Stimulated activated CD4-positive, alpha-beta T cell treated with anti-CD3 and anti-CD28 coated beads, TNF-alpha, amount 100 ng/mL, for 4 hours (primary cell): ENCODE measurements at regions not wholly inside any gene's neighbourhood (a gene's known extent, or its start where the extent isn't known, plus 50 kb on each side); places are given as distances from the start of the nearest gene placed in this dataset.

Source experiments
- DNase-seq, 3 experiments: peaks; one replicate each; pipeline ENCODE4 v3.0.0-alpha.2; 2020; ENCODE audit warnings: low read depth in 3 of 3

DNA sequence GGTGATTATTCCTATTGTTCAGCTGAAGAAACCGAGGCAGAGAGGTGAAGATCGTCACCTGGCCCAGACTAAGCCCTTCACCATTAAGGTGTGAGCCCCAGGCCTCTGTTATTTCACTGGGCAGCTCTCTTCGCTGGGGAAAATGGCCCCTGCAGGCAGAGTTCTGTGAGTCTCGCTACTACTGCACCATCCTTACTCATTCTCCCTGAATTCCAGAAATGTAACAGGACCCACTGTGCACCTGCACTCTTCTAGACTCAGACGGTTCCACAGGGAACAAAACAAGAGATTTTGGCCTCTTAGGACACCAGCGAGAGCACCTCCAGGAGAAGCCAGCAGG lies 147.7 kb upstream of the GLI2 start:
- no peak for DNase-seq

DNA sequence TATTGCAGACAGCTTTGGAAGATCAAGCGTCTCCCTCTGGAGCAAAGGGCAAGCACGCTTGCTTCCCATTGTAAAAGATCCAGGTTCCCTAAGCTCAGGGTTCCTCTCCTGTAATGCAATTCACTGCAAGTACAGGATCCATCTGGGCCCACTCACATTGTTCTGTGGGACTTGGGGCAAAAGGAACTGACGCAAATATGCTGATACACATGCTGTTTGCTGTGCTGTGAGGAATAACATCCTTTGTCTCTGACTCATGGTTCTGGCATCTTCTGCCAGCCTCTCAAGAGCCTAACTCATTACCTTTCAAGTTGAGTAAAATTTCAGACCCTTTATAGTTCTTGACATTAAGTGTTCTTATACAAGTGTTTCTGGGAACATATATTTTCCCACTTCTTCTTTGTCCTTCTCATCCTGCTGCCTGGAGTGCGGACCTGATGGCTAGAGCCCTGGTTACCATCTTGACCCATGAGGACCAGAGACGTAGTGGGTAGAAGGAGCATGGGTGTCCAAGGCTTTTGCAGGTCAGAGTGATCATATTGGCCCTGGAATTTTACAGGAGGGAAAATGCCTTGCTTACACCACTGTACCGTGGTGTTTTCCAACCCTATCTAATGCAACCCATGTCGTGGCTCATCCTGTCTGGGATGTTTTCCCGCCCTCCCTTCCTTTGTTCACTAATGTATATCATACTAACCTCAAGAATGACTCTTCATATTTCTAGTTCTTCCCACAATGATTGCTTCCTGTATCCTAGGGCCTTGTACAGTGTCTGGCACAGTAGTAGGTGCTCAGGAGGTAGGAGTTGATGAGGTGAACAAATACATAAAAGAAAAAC lies 145.7 kb upstream of the GLI2 start:
- DNase-seq: no peak

DNA sequence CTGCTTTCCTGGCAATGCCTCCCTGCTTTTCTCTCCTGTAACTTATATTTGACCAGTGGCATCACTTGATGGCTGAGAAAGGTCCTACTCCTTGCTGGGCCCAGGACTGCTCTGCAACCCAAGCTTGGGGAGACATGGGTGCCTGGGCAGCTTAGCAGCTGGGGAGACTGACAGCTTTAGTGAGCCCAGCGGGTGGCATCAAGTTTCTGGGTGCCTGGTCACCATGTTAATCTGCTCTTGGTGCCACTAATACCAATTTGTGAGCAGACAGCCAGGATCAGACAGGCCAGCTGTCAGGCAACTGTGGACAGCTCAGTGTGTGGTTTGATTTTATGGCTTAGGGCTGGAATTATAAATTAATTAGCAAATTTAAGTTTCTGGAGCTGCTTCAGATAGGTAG lies 144.8 kb upstream of the GLI2 start:
- DNase-seq: no peak

DNA sequence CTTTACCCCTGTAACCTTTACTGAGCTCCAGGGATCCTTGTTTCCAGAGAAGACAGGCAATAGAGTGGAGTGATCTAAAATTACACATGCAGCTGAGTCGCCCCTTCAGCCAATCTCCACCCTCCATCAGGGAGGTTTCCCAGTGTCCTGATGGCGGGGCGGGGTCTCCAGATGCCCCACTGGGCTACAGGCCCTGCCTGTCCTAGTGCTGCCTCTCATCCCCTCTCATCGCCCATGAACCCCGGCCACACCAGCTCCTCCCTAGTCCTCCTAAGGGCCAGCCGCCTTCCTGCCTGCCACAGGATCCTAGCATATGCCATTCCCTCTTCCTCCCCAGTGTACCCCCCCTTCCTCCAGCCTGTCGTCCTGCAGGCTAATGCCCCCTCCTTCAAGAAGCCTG lies 144.1 kb upstream of the GLI2 start:
- DNase-seq: no peak

DNA sequence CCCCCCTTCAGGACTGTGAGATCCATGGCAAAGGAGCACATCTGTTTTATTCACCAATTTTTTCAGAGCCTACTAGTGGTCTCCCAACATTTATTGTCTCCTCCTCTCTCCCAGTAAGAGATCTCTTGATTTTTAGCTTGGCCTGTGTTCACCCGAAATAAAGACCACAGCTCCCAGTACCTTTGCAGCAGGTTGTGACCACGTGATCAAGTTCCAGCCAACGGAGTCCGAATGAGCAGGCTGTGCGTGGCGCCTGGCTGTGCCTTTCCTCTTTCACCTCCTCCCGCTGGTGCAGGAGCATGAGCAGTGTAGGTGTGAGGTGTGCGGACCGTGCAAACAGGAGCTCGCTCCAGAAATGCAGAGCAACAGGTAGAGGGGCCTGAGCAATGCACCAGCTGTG lies 143.6 kb upstream of the GLI2 start:
- no peak for DNase-seq

DNA sequence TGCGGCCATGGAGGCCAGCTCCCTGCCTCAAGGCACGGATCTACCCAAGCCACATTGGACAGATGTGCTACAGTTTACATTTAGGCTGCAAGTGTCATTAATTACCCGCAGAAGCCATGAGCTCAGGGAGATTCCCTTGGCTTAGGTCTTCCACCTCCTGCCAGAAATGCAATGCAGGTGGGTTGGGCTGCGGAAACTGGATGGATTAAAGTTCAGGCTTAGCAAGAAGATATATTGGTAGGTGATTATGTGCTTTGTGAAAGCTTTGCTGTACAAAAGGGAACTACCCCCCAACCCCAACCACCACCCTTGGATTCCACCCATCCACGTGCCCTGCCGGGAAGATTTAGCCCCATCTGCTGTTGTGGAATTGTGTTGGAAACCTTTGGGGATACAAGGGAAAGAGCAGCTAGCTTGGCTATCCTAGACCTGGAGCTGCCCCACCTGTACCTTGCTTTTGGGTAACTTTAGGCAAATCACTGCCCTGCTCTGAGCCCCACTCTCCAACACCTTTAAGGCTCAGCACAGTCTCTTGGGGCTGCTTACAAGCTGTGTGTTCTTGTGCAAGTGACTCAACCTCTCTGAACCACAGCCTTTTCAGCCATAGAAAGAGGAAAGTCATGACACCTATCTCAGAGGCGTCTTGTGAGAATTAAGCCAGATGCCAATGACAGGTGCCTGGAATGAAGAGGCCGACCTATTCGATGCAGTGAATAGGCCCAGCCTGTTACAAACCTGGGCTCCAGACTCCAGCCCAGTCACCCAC lies 141.6 kb upstream of the GLI2 start:
- no peak for DNase-seq

DNA sequence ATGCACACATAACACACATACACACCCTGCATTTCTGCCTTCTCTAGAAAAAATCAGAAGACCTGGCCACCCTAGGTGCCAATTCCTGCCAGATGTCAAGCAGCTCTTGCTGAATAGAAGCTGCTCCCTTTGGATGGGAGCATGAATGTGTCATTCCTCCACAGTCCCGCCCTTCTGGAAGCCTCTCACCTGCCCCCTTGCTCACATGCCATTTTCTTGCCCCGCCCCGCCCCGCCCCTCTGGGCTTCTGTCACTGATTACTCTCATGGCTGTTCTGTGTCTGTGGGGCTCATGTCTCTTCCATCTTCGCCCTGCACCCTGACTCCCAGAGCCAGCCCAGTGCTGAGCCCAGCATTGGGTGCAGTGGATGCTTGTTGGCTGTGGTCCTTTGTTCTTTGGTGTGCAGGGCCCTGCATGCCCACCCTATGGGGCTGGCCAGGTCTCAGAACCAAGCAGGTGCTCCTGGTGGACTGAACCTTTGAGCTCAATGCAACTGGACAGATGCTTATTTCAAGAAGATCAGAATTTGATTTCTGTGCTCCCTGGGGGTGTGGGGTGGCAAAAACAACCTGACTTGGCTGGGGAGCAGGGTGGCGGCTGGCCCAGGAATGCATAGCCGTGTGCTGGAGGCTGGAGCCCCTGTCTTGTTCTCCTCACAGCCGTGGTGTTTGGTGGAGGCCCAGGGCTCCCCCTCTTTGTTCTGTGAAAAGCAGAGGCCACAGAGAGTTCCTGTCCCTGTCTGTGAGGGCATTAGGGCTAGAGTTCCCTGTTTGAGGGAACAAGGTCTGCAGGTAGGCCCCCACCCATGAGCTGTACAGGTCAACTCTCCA lies 140.6 kb upstream of the GLI2 start:
- no peak for DNase-seq

DNA sequence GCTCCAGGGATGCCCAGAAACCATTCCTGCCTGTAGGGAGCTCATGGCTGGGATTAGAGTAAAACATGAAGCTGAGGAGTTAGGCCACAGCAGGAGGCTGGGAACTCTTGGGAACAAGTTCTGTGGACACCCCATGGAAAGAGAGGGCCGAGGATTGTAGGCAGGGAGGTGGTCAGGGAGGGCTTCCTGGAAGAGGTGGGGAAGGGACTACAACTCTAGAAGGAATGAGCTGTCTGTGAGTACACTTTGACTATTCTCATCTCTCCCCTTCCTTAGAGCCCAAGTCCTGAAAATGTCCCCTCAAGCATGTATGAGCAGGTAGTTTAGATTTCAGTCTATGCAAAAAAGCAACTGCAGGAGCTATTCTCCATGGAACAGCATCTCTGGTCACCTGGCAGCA lies 139.9 kb upstream of the GLI2 start:
- no peak for DNase-seq

DNA sequence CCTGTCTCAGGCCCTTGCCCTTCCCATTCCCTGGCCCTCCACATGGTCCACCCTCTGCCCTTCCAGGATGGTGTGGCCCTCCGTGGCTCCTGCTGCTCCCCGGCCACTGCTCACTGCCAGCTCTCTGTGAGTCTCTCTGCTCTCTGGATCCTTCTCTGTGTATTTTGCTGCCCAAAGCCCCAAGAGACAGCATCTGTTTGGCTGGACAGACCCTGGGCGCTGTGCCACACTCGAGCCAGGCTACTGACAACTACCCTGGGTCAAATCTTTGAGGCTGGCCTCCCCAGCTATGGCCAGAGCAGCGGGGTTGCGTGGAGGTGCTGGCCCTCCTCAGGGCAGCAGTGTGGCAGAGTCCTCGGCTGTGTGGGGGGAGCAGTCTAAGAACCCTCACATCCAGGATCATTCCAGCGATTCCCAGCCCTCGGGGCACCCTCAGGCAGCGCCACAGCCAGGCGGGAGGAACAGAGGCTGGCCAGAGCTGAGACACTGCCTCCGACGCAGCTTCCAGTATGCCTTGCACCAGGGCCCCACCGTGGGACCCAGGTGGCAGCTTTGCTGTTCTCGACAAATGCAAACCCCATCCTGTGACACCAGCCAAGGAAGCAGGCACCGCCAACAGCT lies 139.4 kb upstream of the GLI2 start:
- no peak for DNase-seq

DNA sequence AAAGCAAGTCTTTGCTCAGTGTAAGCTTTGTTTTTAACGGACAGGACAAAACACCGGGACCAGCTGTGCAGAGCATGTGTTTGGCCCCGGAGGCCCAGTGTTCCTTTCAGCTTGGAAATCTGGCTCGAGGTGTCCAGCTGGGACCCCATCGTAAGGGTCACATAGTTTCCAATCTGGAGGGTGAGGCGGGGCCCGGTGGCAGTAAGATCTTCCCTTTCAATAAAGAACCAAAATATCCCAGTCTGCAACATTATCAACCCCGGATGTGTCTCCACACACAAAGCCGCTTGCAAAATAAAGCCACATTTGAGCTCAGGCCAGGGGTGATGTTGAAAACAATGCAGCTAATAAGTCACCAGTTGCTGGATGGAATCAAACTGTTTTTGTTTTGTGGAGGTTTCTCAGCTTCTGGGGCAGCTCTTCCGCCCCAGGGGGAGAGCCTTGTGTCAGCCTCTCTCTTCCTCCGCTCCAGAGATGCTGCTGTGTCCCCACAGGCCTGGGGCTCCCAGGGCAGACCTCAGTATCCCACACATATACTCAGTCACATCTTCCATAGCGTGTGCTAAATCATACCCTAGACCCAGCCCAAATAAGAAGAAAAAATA lies 138.6 kb upstream of the GLI2 start:
- DNase-seq: no peak

DNA sequence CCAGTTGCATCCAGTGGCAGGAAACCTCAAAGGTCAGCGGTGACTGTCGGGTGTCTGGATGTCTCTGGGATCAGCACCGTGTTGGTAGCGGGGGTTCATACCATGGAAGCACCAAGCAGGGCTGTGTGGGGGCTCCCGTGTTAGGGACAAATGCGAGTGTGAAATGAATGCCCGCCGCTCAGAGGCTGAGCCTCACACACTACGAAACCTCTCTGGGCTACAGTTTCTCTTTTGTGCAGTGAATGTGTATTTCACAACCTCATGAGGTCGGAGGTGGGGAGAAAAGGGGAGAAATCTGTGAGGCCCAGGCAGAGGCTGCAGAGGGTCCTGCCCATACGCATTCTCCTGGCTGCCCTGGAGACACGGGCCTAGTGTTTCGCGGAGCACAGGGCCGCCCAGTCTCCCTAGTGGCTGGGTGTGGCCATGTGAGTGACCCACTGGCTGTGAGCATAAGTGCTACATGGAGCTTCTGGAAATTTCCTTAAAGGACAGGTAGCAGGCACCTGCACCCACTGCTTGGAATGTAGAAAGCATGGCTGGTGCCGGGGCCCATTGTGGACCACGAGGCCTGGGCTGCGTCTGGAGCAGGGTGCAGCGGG lies 138.0 kb upstream of the GLI2 start:
- no peak for DNase-seq

DNA sequence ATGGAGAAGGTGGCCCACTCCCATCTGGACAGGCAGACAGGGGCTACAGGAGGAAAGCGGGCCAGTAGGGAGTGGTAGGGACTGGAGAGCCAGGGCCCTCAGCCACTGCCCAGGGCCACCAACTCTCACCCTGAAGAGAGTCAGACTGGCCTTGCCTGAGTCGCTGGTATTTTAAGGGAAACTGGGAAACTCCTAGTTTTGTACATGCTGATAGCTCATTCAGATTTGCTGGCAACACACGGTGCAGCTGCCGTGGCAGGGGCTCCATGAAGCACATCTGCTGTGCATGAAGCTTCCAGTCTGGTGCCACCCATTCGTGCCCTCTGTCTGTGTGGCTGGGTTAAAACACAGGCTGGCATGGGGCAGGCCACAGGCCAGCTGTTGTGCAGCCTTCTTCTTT lies 137.3 kb upstream of the GLI2 start:
- no peak for DNase-seq

DNA sequence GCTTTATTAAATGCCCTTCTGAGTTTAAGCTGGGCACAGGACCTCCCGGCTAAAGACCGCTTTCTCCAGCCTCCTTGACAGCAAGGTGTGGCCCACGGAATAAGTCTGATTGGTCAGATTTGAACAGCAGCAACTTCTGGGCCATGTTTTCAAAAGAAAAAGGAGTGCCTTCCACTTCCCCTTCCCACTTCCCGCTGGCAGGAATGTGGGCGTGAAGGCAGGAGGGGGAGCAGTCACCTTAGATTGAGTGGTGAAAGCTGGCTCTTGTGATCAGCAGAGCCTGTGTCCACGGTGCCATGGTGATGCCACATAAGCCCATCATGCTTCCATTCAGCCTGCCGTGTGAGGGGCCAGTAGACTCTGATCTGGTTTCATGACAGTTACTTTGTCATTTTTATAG lies 136.6 kb upstream of the GLI2 start:
- DNase-seq: no peak

DNA sequence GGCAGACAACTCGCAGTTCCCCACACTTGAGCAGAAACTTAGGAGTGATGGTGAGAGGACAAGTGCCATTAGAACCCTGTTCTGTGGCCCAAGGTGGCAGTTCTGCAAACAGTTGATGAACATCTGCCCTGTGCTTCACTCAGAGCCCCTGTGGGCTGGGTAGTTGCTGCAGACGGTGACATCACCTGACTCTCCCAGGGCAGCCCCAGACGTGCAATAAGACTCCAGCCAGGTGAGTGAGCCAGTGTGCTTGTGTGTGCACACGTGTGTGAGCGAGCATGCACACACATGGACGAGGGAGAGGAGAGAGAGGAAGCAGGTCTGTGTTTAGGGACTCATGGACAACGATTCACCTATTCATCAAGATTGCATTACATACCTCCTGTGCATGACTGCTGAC lies 136.0 kb upstream of the GLI2 start:
- no peak for DNase-seq

DNA sequence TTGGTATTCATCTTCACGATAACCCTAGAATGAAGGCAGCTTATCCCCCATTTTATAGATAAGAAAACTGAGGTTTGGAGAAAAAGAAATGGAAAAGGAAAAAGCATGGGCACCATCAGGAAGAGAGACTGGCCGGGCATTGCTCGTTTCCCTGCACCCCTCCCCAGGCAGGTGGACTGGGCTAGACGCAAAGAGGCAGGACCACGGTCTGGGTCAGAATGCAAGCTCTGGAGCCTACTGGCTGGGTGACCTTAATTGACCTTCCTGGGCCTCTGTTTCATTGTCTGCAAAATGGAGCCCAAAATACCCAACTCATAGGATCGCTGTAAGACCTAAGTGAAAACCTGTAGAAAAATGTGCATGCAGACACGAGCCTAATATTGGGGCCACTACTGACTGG lies 135.3 kb upstream of the GLI2 start:
- DNase-seq: no peak

DNA sequence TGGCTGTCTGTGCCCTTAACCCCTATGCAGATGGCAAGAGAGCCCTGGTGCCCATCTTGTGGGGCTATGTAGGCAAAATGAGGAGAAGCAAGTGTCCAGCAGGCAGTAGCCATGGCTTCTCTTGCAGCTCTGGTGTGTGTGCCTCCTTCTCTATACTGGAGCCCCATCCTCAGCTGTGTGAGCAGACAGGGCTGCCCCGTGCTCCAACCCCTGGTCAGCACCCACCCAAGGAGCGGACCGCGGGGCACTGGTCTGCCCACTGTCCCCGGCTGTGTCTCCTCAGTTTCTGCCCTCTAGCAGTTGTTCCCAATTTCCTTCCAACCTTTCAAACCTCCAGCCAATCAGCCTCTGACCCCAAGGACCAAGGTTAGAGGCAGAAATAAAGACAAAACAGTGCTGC lies 134.9 kb upstream of the GLI2 start:
- no peak for DNase-seq

DNA sequence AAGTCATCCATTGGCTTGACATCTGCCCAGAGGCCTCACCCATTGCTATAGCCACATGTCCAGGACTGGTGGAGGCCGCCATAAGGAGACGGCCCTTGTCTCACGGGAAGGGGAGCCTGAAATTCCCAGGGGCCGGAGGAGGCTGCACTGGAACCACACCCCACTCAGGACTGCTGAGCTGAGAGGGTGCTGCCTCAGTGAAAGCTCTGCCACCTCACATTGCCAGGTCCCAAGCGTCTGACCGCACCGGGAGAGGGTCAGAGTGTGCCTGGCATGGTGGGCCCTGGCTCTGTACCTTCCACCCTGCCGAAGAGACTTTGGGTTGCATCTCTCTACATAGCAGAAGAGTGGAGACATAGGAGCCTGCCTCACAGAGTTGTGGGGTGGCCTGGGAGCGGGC lies 134.1 kb upstream of the GLI2 start:
- DNase-seq: no peak

DNA sequence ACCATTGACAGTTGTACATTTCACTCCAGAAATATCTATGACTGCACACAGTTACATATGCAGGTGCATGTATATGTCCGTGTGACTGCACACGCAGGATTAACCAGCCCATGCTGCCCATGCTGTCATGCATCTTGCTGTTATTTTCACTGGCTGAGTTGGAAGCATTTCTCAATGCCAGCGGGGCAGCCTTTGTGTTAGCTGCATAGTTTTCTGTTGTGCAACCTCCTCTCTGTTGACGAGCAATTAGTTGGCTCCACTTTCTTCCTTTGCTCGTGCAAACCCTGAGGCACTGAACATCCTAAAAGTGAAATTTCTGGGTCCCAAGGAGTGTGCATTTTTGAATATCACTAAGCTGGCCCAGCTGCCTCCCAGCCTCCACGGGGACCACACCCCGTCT lies 133.4 kb upstream of the GLI2 start:
- DNase-seq: no peak

DNA sequence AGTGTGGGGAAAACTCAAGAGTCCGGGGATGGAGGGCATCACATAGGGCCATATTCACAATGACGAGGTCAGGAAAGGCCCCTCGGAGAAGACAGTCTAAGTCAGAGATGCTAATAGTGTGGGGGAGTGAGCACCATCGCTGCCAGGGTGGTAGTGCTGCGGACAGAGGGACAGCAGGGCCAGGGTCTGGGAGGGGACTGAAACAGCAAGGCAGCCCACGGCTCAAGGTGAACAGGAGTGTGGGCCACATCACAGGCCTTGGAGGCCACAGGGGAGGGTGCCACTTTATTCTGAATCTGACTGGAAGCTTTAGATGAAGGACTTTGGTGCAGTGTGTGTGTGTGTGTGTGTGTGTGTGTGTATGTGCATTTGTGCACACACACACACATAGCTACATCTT lies 130.9 kb upstream of the GLI2 start:
- DNase-seq: no peak

DNA sequence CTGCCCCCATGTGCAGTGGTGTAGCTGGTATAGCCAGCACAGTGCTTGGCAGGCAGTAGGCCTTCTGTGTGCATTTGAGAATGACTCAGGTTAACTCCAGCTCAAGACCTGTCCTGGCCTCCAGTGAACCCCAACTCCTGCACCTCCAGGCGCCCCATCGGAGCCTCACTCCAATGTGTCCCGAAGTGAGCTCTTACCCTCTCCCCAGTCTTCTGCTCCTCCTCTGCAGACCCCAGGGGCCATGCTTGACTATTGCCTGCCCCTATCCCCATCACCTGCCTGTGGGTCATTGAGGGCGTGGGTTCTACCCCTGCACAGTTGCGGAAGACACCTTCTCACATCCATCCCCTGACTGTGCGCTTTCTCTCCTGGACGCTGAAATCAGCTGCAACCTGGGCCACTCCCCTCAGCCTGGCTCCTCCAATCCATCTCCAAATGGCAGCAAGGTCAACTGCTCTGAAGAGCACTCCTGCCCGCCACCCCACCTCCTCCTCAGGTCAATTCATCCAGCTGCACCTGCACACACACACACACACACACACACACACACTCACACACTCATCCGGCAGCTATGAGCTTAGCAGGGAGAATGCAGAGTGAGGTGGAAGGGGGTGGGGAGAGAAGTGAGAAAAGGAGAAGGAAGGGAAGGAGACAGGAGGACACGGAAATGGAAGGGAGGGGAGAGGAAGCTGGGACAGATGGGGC lies 130.3 kb upstream of the GLI2 start:
- DNase-seq: no peak

DNA sequence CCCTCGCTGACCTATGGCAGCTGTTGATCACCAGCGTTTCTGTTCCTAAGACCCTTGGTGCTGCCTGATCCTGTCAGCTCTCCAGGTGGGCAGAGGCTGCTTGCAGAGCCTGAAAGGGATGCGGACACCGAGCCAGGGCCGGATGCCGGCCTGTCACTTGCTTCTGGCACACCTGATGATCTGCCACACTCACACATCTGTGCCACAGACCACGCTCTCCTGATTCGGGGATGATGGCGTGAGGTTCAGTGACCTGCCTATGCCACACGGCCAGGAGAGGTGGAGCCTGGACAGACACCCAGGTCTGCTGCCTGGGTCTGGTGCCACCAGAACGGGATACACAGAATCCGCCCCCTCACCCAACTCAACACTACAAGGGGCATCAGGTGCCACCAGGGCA lies 129.4 kb upstream of the GLI2 start:
- no peak for DNase-seq
